Testis (tissue), 2 donors: ENCODE measurements at regions not wholly inside any gene's neighbourhood (a gene's known extent, or its start where the extent isn't known, plus 50 kb on each side); places are given as distances from the start of the nearest gene placed in this dataset.

Source experiments
- DNase-seq: peaks from one replicate; pipeline ENCODE4 v3.0.0-alpha.2; 2019
- H3K27ac ChIP-seq, 2 donors: fragments of 200-600 bp; sonication (generic); one replicate each; pipeline ENCODE4 v1.5.1; 2019
- H3K27me3 ChIP-seq: fragments of 200-600 bp; sonication (generic); one replicate; pipeline ENCODE4 v1.5.1; 2019
- H3K36me3 ChIP-seq: fragments of 200-600 bp; sonication (generic); one replicate; pipeline ENCODE4 v1.5.1; 2017; ENCODE audit warnings: low read depth; ENCODE audit errors: missing control alignments
- H3K4me1 ChIP-seq: fragments of 200-600 bp; sonication (generic); one replicate; pipeline ENCODE4 v1.5.1; 2019
- H3K4me3 ChIP-seq, 2 donors: fragments of 200-600 bp; sonication (generic); one replicate each; pipeline ENCODE4 v1.5.1; 2017 to 2019
- H3K9me3 ChIP-seq: fragments of 200-600 bp; sonication (generic); one replicate; pipeline ENCODE4 v1.5.1; 2017
- CTCF ChIP-seq, 3 experiments: fragments of 450-650 bp in 2 of 3; fragments of 200-600 bp in 1 of 3; sonication (generic) in 1 of 3; IDR thresholded peaks; one replicate each; pipeline ENCODE4 v1.5.1; 2016 to 2019; ENCODE audit warnings: antibody characterized with exemption in 3 of 3, mild to moderate bottlenecking in 2 of 3, moderate library complexity in 1 of 3
- POLR2A ChIP-seq: fragments of 450-650 bp; IDR thresholded peaks from one replicate; pipeline ENCODE4 v1.6.1; 2017; ENCODE audit warnings: antibody characterized with exemption, mild to moderate bottlenecking, moderate library complexity
- WGBS, 2 donors: methylation state at CpG; one replicate each; pipeline ENCODE4 v1.1.5; 2018; 5-methylcytosine and 5-hydroxymethylcytosine counted together
- intact Hi-C: fragments of 100-400 bp; cut with DNase I; formaldehyde crosslinking; loops from one replicate; pipeline ENCODE4 v1.15.1; 2023; ENCODE audit warnings: low total_unique reads

DNA sequence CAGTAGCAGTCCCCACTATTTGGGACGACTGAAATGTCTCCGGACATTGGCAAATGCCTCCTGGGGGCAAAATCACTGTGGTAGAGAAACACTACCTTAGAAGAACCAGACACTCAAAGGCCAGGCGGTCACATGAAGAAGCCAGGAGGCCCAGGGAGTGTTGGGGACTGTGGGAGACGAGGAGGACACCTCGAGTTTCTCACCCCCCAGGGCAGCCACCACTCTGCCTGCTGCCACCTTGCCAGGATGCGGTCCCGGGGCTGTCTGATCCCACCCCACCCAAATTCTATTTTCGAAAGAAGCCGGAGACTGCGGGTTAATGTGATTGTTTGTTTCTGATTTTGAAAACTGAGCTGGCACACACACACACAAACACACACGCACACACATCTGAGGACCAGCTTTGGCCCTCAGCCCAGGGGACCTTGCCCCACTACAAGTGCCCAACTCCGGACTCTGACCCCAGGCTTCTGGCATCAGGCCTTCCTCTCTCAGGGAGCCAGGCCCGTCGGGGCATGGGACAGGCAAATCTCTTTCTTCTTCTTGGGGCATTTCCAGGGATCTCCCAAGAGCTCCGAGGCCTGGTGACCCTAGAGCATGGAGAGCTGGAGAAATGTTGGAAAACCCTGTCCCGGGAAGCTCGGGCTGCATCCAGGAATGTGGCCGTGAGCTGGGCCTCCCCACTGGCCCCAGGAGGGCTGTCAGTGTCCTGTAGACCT, 187.5 kb upstream of the PMEPA1 start:
- intact Hi-C loops = no loop called here
- H3K9me3 ChIP-seq = no peaks in the 10 kb centered on the region
- no peaks in the 10 kb centered on the region for H3K4me1 ChIP-seq
- DNase-seq = no peak
- no peak overlapping the region for H3K4me3 ChIP-seq
- H3K36me3 ChIP-seq = no peaks in the 10 kb centered on the region
- H3K27me3 ChIP-seq = no peaks in the 10 kb centered on the region
- H3K27ac ChIP-seq = no peak overlapping the region
- no peak for TF ChIP-seq CTCF (IDR thresholded peaks at IDR 0.05)
- no peak for TF ChIP-seq POLR2A
- 77 to 80% methylated on average over 8 to 18 of the region's 18 CpGs for WGBS, 2 donors

DNA sequence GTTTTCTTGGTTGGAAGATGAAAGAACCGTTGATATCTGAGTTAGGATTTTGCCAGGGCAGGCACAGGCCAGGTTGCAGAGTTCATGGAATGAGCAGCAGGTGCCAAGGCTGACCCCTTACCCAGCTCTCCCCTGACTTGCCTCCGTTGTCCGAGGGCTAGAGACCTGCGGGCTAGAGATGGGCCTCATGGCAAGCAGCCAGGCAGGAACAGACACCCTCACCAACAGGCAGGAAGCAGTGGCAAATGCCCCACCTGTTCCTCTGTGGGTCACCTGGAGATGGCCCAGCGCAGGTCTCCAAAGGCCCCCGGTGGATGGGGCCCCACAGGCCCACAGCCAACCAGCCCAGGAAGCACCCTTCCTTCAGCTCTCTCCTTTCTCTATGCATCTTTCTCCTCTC, 186.7 kb upstream of the PMEPA1 start:
- WGBS, 2 donors = 91 to 93% methylated on average over 3 to 6 of the region's 6 CpGs

DNA sequence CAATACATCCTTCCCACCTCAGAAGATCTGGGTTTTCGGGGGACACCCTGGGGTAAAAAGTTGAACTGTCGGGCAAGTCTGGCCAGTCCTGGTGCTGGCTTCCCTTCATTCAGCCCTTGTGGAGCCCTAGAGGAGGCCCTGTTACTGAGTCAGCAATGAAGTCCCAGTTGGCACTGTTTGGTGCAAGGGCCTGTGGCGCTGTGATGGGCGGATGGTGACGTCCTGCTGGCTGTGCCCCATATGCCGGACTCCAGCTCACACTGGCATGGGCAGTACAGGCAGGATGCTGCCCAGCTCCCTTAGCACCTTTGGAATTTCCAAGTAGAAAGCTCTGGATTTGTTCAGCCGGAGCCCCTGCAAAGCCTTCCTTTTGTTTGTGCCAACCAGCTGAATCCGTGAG, 186.2 kb upstream of the PMEPA1 start:
- no peaks in the 10 kb centered on the region for H3K36me3 ChIP-seq
- H3K9me3 ChIP-seq = no peaks in the 10 kb centered on the region
- WGBS, 2 donors = 77 to 84% methylated on average over 8 of the region's 8 CpGs
- intact Hi-C loops = no loop called here
- H3K4me1 ChIP-seq = no peaks in the 10 kb centered on the region
- TF ChIP-seq POLR2A (no peak), CTCF (IDR thresholded peaks at IDR 0.05) (no peak)
- no peak overlapping the region for H3K4me3 ChIP-seq
- no peak for DNase-seq
- no peak overlapping the region for H3K27ac ChIP-seq
- no peaks in the 10 kb centered on the region for H3K27me3 ChIP-seq

More for the DNA sequence above, 186.7 kb upstream of the PMEPA1 start:
- Histone ChIP-seq H3K36me3 (no peaks in the 10 kb centered on the region), H3K4me1 (no peaks in the 10 kb centered on the region), H3K27ac (no peak overlapping the region), H3K4me3 (no peak overlapping the region), H3K27me3 (no peaks in the 10 kb centered on the region), H3K9me3 (no peaks in the 10 kb centered on the region)
- no peak for DNase-seq
- intact Hi-C loops = no loop called here
- no peak for TF ChIP-seq CTCF (IDR thresholded peaks at IDR 0.05)
- TF ChIP-seq POLR2A = no peak

DNA sequence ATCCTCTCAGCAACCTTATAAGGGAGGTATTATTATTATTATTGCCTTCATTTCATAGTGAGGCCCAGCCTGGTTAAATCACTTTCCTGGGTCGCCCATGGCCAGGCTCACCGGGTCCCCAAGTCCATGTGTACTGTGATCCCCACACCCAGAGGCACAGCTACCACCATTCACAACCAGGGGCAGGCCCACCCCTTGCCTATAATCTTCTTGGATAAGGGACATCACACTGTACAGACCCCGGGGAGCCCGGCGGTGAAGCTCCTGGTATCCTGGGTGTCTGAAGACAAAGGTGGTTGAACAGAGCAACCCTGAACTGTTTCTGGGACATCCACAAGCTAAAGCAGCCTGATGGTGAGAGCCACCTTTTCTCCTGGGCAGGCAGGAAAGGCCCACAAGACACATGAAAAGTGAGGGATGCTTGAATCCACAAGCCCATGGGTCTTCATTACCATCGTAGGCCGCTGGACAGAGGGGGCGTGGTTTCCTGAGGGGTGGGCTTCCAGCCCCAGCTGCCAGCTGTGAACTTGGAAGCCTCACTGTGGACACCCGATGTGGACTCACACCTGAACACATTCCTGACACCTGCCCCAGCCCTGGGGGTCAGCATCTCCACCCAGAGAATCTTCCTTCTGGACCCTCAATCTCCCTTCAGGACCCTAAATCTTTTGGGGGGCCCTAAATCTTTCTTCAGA, 185.5 kb upstream of the PMEPA1 start:
- no peaks in the 10 kb centered on the region for H3K4me1 ChIP-seq
- H3K36me3 ChIP-seq = no peaks in the 10 kb centered on the region
- intact Hi-C loops = no loop called here
- WGBS, 2 donors = 96 to 97% methylated on average over 9 of the region's 9 CpGs
- no peak for DNase-seq
- H3K27ac ChIP-seq = no peak overlapping the region
- TF ChIP-seq POLR2A (no peak), CTCF (IDR thresholded peaks at IDR 0.05) (no peak)
- H3K27me3 ChIP-seq = no peaks in the 10 kb centered on the region
- no peak overlapping the region for H3K4me3 ChIP-seq
- H3K9me3 ChIP-seq = no peaks in the 10 kb centered on the region

DNA sequence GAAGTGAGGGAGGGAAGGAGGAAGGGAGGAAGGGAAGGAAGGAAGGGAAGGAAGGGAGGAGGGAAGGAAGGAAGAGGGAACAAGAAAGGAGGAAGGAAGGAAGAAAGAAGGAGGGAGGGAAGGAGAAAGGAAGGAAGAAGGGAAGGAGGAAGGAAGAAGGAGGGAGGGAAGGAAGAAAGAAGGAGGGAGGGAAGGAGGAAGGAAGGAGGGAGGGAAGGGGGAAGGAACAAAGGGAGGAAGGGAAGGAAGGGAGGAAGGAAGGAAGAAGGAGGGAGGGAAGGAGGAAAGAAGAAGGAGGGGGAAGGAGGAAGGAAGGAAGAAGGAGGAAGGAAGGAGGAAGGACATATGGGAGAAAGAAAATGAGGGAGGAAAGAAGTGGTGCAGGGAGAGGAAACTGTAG, 184.7 kb upstream of the PMEPA1 start:
- H3K27ac ChIP-seq = no peak overlapping the region
- H3K27me3 ChIP-seq = no peaks in the 10 kb centered on the region
- intact Hi-C loops = no loop called here
- no peak overlapping the region for H3K4me3 ChIP-seq
- H3K9me3 ChIP-seq = no peaks in the 10 kb centered on the region
- no peak for DNase-seq
- no peaks in the 10 kb centered on the region for H3K4me1 ChIP-seq
- TF ChIP-seq POLR2A (no peak), CTCF (IDR thresholded peaks at IDR 0.05) (no peak)
- no peaks in the 10 kb centered on the region for H3K36me3 ChIP-seq
